ENCODE measurements at regions not wholly inside any gene's neighbourhood (a gene's known extent, or its start where the extent isn't known, plus 50 kb on each side); places are given as distances from the start of the nearest gene placed in this dataset.

DNA sequence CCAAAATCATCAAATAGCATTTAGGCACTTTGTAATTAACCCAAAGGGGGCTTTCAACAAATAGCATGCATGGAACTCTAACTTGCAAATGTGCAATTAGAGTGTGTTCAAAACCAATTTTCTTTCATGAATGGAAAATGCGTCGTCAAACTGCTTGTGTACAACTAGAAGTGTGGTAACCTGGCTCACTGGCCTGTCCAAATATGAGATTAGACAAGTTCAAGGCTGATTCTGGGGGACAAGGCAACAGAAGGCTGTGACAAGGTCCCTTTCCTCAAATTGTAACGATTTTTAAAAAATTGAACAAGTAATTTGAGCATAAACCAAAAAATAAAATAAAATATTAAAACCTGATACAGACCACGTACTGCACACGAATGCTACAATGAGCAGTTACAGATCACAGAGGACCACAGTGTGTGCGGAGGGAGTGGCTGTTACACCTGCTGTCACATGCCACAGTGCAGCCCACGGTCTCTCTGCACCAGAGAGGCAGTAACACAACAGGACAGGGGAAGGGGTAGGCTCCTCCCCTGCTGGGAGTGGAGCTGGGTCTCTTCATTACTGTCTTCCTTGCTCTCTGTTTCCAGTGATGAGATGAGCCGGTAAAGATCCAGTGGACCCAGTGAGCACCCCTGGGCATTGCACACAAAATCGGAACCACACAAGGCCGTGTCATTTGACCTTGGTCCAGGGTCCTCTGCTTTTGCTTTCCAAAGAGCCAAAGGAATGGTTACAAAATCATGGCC lies 252.2 kb upstream of the PDE10A start:
- no peak for DNase-seq (ENCODE audit: low spot score)

DNA sequence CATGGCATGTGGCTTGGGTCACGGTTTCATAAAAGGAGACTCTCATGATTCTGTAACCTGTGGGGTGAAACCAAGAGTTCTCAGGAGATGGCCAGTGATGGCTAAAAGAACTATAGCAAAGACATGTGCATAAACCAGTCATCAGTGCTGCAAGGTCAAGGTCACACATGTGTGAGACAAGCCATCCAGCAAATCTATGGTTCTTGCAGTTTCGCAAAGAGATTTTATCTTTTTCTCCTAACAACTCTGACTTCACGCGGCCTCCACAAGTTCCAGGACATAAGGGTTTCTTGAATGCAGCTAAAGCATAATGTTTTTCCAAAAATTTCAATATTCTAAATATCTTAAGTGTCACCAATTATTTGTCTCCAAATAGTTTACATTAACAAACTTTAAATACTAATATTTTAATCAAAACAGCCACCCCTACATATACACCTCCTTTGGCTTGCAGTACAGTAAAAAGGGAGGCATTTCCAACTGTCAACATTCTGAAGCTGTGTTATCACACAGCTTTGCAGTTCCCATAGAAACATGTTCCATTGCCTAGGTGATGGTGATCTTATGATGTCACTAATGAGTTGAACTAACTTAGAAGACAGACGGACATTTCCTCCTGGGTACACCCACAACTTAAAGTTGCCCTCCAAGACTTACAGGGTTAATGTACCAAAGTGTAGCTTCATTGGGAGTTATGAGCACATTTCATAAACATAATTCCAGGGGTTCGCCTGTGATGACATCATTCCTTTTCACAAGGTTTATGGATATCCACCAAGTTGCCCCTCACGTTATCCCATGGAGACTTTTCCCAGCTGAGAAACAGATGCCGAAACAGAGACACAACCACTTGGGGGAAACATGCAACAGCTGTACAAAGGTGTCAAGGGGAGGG lies 250.9 kb upstream of the PDE10A start:
- DNase-seq (ENCODE audit: low spot score): no peak

DNA sequence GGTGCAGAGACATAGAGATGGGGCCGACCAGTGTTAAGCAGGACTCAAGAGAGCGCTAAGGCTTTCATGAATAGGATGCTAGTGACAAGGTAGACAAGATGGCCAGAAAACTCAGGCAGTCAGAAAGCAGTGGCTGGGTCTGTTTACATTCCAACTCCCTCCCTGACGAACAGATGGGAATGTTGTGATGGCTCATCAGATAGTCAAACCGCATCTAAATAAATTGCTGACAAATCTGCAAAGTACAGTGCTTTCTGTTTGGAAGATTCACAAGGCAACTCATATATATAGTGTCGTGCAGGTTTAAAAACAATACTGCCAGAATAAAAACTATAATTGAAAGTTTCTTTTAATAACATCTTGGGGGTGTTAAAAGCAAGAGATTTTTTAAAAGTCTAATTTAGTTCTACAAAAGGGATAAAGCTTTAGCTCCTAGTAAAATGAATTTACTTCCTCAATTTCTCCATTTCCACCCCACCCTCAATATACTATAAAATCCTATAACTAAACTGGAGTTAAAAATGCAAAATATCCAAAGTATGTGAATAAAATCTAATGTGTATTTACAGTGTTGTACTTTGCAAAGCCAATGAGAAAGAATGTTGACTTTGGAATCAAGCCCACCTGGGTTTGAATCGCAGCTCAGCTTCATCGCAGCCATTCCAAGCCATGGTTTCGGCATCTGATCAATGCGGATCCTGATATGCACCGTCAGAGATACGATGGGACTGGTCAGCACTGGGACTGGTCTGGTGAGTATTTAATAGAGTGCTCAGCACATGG lies 247.3 kb upstream of the PDE10A start:
- no peak for DNase-seq (ENCODE audit: low spot score)

DNA sequence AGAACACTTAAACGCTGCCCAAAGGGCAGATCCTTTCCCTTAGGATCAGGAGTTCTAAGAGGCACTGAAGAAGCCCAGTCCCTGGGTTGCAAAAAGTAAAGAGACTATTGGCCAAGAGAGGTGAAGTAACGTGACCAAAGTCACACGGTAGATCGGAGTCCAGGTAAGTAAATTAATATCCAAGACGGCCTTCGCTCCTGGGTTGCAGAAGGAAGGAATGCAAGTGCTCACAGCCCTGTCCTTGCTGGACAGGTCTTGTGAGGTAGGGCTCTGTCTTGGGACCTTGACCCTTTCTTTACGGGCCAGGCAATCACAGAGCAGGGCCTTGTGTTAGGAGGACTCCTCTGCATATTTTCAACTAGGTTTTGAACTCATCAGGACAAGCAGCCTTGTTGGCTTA lies 243.7 kb upstream of the PDE10A start:
- DNase-seq (ENCODE audit: low spot score): no peak

DNA sequence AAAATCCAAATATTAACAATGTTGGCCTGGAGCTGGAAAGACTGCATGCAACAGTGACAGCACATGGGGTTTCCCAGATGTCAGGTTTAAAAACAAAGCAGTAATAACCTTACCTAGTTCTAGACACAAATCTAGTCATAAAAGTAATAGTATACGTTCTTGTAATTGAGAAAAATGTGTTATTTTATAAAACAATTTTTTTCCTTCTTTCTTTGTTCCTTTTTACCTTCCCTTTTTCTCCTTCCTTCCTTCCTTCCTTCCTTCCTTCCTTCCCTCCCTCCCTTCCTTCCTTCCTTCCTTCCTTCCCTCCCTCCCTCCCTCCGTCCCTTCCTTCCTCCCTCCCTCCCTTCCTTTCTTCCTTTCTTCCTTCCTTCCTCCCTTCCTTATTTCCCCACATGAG lies 242.7 kb upstream of the PDE10A start:
- no peak for DNase-seq (ENCODE audit: low spot score)

DNA sequence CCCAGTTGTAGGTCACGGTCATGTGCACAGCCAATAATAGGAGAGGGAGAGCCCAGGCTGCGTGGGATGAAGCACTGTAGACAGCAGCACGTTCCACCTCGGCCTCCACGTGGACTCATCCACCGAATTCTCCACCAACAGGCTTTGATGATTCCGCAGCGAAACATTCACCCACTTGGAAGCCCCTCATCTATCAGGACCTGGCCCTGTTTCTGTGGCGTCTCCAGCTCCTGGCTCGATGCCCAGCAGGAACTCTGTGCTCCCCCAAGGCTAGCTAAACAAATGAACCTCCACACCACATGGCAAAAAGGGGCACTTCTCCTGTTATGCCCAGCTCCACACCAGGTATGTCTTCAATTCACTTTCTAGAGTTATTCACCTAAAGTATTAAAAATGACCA lies 237.9 kb upstream of the PDE10A start:
- no peak for DNase-seq (ENCODE audit: low spot score)

DNA sequence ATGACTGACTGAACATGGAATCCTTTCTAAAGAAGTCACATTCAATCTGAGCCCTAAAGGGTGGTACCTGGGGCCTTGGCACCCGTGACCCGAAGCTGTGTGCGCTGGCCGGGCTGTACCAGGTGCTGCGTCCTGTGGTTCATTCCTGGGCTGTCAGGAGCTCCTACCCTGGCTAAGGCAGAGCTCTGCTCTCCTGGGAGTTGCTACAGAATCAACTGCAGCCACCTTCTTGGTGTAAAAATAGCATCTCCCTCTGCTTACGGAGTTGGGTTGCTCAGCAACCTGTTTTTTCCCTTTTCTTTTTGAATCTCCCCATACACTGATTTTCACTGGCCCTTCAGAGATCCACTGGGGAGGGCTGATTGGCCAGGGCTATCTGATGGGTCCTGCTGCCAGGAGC lies 236.6 kb upstream of the PDE10A start:
- DNase-seq (ENCODE audit: low spot score): no peak

DNA sequence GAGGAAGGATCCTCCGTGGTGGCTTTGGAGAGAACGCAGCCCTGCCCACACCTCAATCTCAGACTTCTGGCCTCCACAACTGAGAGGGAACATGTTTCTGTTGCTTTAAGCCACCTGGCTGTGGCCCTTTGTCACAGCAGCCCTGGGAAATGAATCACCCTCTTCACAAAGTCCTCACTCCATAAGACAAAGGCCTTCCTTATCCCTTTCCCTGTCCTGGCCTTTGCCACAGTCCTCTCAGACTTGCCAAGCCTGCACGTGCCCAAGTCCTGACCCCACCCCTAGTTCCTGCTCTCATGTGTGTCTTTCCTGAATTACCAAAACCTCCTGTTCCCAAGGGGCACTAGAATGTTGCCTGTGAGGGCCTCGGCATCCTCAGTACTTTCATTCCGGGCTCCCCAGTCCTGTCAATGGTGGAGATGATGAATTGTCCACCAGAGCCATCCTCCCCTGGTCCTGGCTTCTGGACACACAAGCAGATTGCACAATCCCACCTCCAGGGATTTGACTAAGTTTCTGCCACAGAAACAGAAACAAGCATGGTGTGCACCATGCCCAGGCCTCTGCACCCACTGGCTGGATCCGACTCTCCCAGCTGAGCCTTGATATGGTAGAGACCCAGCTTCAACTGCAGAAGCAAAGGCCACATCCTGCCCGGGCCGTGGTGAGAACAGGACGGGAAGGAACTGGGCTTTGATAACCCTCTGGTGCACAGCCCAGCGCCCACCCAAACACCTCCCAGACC lies 232.6 kb upstream of the PDE10A start:
- DNase-seq (ENCODE audit: low spot score): peak; percentile 69

DNA sequence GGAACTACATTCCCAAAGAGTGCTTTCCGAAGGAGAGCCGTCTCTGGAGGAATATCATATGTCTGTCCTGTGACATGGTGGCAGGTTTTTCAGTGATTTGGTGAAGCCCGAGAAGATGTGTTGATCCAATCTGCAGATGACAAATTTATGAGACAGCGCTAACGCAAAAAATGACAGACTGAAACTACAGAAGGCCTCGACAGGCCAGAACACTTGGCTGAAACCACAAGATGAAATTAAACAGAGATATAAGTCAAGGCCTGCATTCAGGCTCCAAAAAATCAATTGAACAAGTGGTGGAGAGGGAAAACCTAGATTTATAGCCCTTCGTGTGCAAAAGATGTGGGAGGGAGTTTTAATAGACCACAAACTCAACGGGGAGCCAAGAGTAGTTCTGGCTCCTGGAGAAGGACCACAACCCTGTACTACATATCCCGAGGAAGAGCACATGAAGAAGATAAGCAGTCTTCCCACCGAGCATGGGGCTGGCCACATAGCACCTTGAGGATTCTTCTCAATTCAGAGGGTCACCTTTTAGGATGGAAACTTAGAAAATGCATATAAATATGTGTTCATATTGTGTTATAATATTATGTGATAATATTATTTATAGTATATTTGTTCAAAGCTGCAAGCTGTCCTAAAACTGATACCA lies 231.3 kb upstream of the PDE10A start:
- no peak for DNase-seq (ENCODE audit: low spot score)

DNA sequence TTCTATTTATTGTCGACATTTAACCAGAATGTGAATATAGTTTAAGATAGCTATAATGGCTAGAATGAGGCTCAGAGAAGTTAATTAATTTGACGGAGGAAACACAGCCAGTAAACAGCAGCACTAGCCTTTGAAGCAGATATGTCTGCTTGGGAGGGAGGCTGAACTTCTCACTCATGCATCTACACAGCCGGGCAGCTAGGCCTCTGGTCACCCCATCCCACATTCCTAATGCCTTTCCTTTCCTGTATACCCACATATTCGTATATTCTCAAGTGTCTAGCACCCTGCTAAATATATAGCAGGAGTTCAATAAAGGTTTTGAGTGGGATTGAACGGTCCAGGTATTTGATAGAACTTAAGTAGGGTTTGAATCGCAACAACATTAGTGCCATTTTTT lies 230.4 kb upstream of the PDE10A start:
- DNase-seq (ENCODE audit: low spot score): no peak

DNA sequence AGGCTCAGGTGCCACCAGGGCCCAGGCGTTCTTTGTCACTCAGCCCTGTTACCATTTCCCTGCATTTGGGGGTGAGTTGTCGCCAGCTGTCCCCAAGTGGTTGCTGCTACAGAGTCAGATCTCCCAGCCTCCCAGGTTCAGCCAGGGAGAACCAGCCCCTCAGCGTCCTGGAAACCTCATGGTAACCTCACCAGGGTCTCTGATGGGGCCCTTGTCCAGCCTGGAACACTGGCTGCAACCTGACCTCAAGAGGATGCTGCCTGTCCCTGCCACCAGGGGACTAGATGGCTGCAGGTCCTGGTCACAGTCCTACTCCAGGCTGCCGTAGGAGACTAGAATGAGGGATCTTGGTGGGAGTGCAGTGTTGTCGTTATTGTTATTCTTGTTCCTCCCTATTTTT lies 228.3 kb upstream of the PDE10A start:
- no peak for DNase-seq (ENCODE audit: low spot score)

DNA sequence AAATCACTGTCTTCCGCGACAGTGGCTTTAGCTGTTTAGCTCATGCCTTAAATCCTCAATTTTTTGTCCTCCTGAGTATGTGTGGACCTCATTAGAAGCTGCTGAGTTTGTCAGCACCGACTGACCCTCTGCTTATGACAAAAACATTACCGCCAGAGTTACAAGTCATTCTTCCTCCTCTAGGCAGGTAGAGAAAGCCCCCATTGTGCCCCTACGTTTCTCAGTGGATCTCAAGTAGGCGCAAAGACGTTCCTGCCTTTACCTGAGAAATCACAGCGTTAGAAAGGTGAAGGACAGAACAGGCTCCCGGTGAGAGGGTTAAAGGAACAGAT lies 227.3 kb upstream of the PDE10A start:
- no peak for DNase-seq (ENCODE audit: low spot score)

DNA sequence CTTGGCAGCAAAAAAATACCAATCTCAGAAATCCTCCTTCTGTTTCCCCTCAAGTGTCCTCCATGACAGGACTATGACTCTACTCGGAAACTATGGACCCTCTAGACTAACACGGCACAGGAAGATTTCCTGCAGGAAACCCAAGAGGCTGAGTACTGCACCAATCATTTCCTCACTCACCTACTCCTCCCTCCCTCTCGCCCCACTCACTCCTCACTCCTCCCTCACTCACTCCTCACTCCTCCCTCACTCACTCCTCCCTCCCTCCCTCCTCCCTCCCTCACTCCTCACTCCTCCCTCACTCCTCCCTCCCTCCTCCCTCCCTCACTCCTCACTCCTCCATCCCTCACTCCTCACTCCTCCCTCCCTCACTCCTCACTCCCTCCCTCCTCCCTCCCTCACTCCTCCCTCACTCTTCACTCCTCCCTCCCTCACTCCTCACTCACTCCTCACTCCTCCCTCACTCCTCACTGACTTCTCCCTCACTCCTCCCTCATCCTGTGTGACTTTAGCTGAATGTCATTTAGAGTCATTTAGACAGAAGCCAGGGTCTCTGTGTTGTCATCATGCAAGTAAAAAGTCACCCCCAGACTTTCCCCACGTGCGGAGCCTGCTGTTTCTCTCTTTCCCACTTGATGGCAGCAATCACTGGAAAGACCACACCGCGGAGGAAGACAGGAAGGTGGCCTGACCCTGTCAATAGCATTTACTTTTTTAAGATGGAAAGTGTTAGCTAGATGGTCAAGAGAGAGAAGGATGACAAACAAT lies 226.8 kb upstream of the PDE10A start:
- DNase-seq (ENCODE audit: low spot score): peak; percentile 48

DNA sequence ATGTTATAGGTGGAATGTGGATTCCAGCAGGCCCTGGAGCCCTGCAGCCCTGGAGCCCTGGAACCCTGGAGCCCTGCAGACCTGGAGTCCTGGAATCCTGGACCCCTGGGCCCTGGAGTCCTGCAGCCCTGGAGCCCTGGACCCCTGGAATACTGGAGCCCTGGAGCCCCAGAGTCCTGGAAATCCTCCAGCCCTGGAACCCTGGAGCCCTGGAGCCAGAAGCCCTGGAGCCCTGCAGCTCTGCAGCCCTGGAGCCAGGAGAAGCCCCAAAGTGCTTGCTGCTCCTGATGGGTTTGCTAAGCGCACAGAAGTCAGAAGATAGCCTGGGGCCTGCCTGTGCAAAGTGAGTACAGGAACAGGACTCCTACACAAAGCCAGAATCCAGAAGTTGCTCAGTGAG lies 223.1 kb upstream of the PDE10A start:
- DNase-seq (ENCODE audit: low spot score): no peak

DNA sequence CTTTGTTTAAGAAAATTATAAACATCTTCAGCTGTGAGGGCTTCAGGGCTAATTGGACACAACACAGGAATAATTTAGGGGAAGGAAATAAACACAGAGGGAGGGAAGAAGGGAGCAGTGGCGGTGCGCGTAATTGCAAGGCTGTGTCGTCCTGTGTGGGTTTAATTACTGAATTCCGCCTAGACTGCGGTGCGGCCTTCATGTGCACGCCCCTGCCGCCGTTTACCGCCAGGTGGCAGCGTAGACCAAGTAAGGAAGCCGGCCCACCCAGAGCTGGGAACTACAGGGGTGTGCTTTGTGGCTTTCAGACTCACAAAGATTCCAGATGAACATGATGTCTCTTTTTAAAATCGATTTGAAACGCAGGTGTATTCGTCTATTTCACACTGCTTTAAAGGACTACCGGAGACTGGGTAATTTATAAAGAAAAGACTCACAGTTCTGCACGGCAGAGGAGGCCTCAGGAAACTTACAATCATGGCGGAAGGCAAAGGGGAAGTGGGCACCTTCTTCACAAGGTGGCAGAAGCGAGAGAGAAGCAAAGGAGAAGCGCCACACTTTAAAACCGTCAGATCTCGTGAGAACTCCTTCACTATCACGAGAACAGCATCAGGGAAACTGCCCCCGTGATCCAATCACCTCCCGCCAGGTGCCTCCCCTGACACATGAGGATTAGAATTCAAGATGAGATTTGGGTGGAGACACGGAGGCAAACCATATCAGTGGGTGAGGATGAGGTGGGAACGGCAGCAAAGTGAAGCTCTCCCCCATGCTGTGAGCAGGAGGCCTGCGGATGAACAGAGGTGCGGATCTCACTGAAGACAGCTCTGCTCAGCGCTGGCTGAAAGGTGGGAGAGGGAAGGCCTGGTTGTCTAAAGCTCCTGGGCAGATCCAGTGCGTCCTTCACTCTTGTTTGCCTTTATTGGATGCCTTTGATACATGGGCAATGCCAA lies 222.0 kb upstream of the PDE10A start:
- peak; percentile 87 for DNase-seq (ENCODE audit: low spot score)

DNA sequence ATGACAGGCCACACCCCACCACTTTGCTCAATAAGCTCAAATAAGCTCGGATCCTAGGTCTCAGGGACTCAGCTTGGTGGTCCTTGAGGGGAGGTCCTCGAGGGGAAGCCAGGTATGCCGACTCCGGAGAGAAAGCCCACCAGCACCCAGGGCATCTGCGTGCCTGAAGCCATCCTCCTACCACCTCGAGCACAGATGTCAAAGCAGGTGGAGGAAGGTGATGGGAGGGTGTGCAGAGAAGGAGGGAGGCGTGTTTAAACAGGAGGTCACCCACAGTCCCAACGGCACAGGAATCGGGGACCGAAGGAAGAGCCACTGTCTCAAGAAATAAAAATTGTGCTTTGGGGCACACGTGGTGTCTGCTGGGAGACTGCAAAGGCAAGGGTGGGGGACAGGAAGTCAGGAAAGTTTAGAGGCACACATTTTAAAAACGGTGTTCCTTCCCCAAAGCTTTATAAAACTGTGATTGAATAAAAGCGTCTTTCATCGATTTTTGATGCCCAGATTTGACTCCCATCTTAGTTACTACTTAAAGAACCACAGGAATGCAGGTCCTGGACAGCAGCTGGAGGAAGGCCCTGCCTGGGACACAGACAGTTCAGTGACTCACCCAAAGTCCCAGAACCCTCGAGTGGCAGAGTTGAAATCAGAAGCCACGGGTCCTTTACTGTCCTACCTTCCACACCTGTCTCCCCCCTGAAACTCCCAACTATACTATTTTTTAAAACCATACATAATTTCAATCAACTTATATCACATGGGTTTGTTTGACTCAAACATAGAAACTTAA lies 221.0 kb upstream of the PDE10A start:
- DNase-seq (ENCODE audit: low spot score): no peak

DNA sequence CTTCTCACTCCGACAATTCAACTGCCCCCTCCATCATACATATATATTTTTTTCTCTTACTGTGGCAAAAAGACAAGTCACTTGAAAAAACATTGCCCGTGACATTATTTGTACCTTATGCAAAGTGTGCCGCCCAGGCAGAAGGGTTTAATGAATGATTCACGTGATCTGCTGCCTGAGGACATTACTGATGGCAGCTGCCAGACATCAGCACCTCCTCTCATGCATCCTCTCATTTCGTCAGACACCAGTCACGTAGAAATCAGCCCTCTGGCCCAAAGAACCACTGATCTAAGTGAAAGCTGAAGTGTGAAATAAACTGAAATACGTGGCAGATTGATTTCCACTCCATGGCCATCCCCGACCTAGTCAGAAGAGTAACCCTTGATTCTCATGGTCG lies 218.8 kb upstream of the PDE10A start:
- DNase-seq (ENCODE audit: low spot score): no peak

DNA sequence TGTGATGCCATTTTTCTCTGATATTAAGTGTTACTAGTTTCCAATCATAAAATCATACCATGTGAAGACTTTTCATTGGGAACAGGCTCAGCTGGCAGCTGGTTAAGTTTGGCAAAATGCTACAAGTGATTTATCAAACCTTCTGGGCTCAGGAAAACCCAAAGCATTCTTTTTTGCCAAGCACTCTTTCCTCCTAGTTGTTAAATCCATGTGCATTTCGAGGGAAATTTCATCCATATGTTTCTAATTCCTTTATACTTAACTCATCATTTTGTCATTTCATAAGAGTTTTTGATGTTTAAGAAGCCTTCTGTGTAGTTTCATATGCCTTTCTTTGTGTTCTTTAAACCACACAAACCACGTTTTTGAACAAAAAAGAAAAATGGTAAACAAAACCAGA lies 217.6 kb upstream of the PDE10A start:
- no peak for DNase-seq (ENCODE audit: low spot score)
